Neural progenitor cell (in vitro differentiated cells): ENCODE measurements at regions not wholly inside any gene's neighbourhood (a gene's known extent, or its start where the extent isn't known, plus 50 kb on each side); places are given as distances from the start of the nearest gene placed in this dataset.

Source experiments
- DNase-seq: peaks from one replicate; pipeline ENCODE4 v3.0.0-alpha.2; 2016; ENCODE audit warnings: low spot score
- H2AFZ ChIP-seq: fragments of 200-600 bp; sonication (generic); replicated peaks from 2 replicates; pipeline ENCODE4 v1.6.1; 2016; ENCODE audit warnings: antibody characterized with exemption
- H3F3A ChIP-seq: fragments of 200-600 bp; sonication (generic); 2 replicates; pipeline ENCODE4 v1.6.1; 2016; ENCODE audit warnings: antibody characterized with exemption, low read depth
- H3K27ac ChIP-seq: fragments of 200-600 bp; sonication (generic); 2 replicates; pipeline ENCODE4 v1.5.1; 2016; ENCODE audit warnings: mild to moderate bottlenecking
- H3K27me3 ChIP-seq: fragments of 200-600 bp; sonication (generic); 2 replicates; pipeline ENCODE4 v1.6.1; 2016; ENCODE audit warnings: mild to moderate bottlenecking, moderate library complexity
- H3K36me3 ChIP-seq: fragments of 200-600 bp; sonication (generic); 2 replicates; pipeline ENCODE4 v1.5.1; 2016
- H3K4me1 ChIP-seq: fragments of 200-600 bp; sonication (generic); 2 replicates; pipeline ENCODE4 v1.6.1; 2016; ENCODE audit warnings: mixed run types
- H3K4me2 ChIP-seq: fragments of 200-600 bp; sonication (generic); 2 replicates; pipeline ENCODE4 v1.6.1; 2016
- H3K4me3 ChIP-seq: fragments of 200-600 bp; sonication (generic); 2 replicates; pipeline ENCODE4 v1.5.1; 2016
- H3K79me2 ChIP-seq: fragments of 200-600 bp; sonication (generic); 2 replicates; pipeline ENCODE4 v1.6.1; 2016; ENCODE audit warnings: low read depth
- H3K9ac ChIP-seq: fragments of 200-600 bp; sonication (generic); 2 replicates; pipeline ENCODE4 v1.6.1; 2016
- H3K9me3 ChIP-seq: fragments of 200-600 bp; sonication (generic); 2 replicates; pipeline ENCODE4 v1.5.1; 2016; ENCODE audit warnings: low read depth
- H4K20me1 ChIP-seq: fragments of 200-600 bp; sonication (generic); 2 replicates; pipeline ENCODE4 v1.6.1; 2016; ENCODE audit warnings: low read depth
- H3K27ac Mint-ChIP-seq: 3 replicates; pipeline ENCODE4 v1.8.0; 2021; ENCODE audit warnings: mixed read lengths
- H3K27me3 Mint-ChIP-seq: 2 replicates; pipeline ENCODE4 v1.8.0; 2022; ENCODE audit warnings: low read depth, mild to moderate bottlenecking, inconsistent platforms, moderate library complexity, mixed read lengths; ENCODE audit not compliant: insufficient read depth
- H3K36me3 Mint-ChIP-seq: 3 replicates; pipeline ENCODE4 v1.8.0; 2021; ENCODE audit warnings: mixed read lengths
- H3K4me1 Mint-ChIP-seq: 3 replicates; pipeline ENCODE4 v1.8.0; 2021; ENCODE audit warnings: mixed read lengths
- H3K4me3 Mint-ChIP-seq: 3 replicates; pipeline ENCODE4 v1.8.0; 2021; ENCODE audit warnings: mild to moderate bottlenecking, moderate library complexity, mixed read lengths
- H3K9me3 Mint-ChIP-seq: 3 replicates; pipeline ENCODE4 v1.8.0; 2020; ENCODE audit warnings: mixed read lengths
- EZH2 ChIP-seq: fragments of 200-600 bp; sonication (generic); IDR thresholded peaks from 2 replicates; pipeline ENCODE4 v1.6.1; 2017; ENCODE audit warnings: antibody characterized with exemption, mild to moderate bottlenecking, moderate library complexity
- EZH2phosphoT487 ChIP-seq: fragments of 200-600 bp; sonication (generic); IDR thresholded peaks from 2 replicates; pipeline ENCODE4 v1.6.1; 2017; ENCODE audit warnings: antibody characterized with exemption
- TF ChIP-seq, protein P1 (sequence below): fragments of 200-600 bp; sonication (generic); IDR thresholded peaks from 2 replicates; pipeline ENCODE4 v1.5.1; 2017; ENCODE audit warnings: antibody characterized with exemption, mild to moderate bottlenecking

DNA sequence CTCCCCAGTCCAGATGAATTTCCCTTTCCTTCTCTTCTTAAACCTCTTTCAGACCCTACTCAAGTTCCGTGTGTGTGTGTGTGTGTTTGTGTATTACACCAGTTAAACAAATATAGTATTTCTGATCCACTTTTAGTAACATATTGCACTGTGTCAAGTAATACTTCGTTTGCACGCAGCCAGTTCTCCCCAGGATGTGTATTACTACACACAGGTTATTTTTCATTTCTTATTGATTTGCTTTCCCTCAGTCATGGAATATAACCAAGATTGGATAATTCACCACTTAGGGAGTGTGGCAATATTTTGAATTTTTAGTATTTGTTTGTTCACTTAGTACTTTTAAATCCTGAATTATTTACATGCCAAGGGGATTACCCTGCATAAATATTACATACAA, 667.0 kb downstream of the NR2F2 start:
- no peak overlapping the region for H3K27ac ChIP-seq
- H3K9me3 ChIP-seq: no peaks in the 10 kb centered on the region
- Mint-ChIP-seq H3K4me3 (no peak overlapping the region), H3K27me3 (peaks cover 2% of the 10 kb centered on the region), H3K9me3 (peaks cover 9% of the 10 kb centered on the region), H3K27ac (no peak overlapping the region), H3K4me1 (no peaks in the 10 kb centered on the region), H3K36me3 (no peaks in the 10 kb centered on the region)
- no peak overlapping the region for H3K4me3 ChIP-seq
- H2AFZ ChIP-seq: no peak overlapping the region
- H3K27me3 ChIP-seq: no peaks in the 10 kb centered on the region
- TF ChIP-seq EZH2: no peak
- TF ChIP-seq, protein P1, sequence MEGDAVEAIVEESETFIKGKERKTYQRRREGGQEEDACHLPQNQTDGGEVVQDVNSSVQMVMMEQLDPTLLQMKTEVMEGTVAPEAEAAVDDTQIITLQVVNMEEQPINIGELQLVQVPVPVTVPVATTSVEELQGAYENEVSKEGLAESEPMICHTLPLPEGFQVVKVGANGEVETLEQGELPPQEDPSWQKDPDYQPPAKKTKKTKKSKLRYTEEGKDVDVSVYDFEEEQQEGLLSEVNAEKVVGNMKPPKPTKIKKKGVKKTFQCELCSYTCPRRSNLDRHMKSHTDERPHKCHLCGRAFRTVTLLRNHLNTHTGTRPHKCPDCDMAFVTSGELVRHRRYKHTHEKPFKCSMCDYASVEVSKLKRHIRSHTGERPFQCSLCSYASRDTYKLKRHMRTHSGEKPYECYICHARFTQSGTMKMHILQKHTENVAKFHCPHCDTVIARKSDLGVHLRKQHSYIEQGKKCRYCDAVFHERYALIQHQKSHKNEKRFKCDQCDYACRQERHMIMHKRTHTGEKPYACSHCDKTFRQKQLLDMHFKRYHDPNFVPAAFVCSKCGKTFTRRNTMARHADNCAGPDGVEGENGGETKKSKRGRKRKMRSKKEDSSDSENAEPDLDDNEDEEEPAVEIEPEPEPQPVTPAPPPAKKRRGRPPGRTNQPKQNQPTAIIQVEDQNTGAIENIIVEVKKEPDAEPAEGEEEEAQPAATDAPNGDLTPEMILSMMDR: no peak
- DNase-seq: no peak
- H3K36me3 ChIP-seq: no peaks in the 10 kb centered on the region
- no peaks in the 10 kb centered on the region for H3F3A ChIP-seq
- no peak overlapping the region for H3K4me2 ChIP-seq
- no peaks in the 10 kb centered on the region for H3K79me2 ChIP-seq
- H3K4me1 ChIP-seq: no peaks in the 10 kb centered on the region
- no peak overlapping the region for H3K9ac ChIP-seq
- no peaks in the 10 kb centered on the region for H4K20me1 ChIP-seq

DNA sequence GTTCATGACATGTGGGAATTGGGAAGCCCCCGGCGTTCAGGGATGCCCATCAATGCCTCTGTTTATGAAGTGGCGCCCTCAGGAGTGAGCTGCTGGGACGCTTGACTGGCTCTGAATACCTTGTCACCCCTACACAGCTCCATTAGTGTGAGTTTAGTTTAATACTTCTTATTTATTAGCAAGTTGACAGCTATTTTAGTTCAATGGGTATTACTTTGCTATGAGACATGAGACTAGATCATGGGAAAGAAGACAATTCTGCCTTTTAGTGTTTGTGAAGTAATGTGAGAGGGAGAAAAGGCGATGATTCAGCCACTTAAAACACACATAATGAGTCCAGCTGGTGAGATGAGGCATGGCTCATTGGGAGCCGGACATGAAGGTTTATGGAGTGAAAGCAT, 678.5 kb downstream of the NR2F2 start:
- no peak overlapping the region for H3K27ac ChIP-seq
- no peaks in the 10 kb centered on the region for H3K36me3 ChIP-seq
- Mint-ChIP-seq H3K36me3 (no peaks in the 10 kb centered on the region), H3K27me3 (peaks cover 5% of the 10 kb centered on the region), H3K27ac (no peak overlapping the region), H3K4me1 (peaks cover 7% of the 10 kb centered on the region), H3K4me3 (no peak overlapping the region), H3K9me3 (no peaks in the 10 kb centered on the region)
- H3K9me3 ChIP-seq: no peaks in the 10 kb centered on the region
- no peak overlapping the region for H3K4me2 ChIP-seq
- TF ChIP-seq EZH2: no peak
- no peak for TF ChIP-seq EZH2phosphoT487
- TF ChIP-seq, protein P1: no peak
- H3K79me2 ChIP-seq: no peaks in the 10 kb centered on the region
- H3K9ac ChIP-seq: no peak overlapping the region
- H3K4me1 ChIP-seq: no peaks in the 10 kb centered on the region
- H3K27me3 ChIP-seq: no peaks in the 10 kb centered on the region
- DNase-seq: no peak
- H3F3A ChIP-seq: no peaks in the 10 kb centered on the region
- no peaks in the 10 kb centered on the region for H4K20me1 ChIP-seq
- no peak overlapping the region for H2AFZ ChIP-seq
- H3K4me3 ChIP-seq: no peak overlapping the region

DNA sequence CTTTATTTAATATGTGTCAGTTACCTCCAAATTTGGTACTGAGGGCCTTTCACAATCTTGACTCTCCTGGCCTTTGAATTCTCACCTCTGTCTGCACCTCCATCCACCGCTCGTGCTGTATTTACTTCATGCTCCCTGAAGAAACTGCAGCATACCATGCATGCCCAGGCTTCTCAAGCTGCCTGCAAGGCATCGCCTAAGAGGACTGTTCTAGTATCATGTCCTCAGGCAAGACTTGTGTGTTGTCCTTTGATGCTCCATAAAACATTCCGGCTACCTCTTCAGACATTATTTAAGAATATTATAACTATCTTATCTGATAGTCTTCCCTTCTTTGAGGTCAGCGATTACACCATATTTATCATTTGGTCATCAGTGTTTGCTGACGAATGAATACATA, 682.5 kb downstream of the NR2F2 start:
- TF ChIP-seq EZH2: no peak
- H3K27ac ChIP-seq: no peak overlapping the region
- no peaks in the 10 kb centered on the region for H3K27me3 ChIP-seq
- no peak overlapping the region for H3K9ac ChIP-seq
- H3K4me3 ChIP-seq: no peak overlapping the region
- DNase-seq: no peak
- peaks cover 5% of the 10 kb centered on the region for H3K9me3 Mint-ChIP-seq
- H3K27me3 Mint-ChIP-seq: no peaks in the 10 kb centered on the region
- no peak overlapping the region for H2AFZ ChIP-seq
- H3K27ac Mint-ChIP-seq: no peak overlapping the region
- H3K79me2 ChIP-seq: no peaks in the 10 kb centered on the region
- no peaks in the 10 kb centered on the region for H3K4me1 ChIP-seq
- H3K4me1 Mint-ChIP-seq: peaks cover 7% of the 10 kb centered on the region
- H3F3A ChIP-seq: no peaks in the 10 kb centered on the region
- no peaks in the 10 kb centered on the region for H4K20me1 ChIP-seq
- no peaks in the 10 kb centered on the region for H3K36me3 Mint-ChIP-seq
- no peaks in the 10 kb centered on the region for H3K36me3 ChIP-seq
- no peak overlapping the region for H3K4me2 ChIP-seq
- H3K9me3 ChIP-seq: no peaks in the 10 kb centered on the region
- peak overlapping the region; percentile 16 for H3K4me3 Mint-ChIP-seq

DNA sequence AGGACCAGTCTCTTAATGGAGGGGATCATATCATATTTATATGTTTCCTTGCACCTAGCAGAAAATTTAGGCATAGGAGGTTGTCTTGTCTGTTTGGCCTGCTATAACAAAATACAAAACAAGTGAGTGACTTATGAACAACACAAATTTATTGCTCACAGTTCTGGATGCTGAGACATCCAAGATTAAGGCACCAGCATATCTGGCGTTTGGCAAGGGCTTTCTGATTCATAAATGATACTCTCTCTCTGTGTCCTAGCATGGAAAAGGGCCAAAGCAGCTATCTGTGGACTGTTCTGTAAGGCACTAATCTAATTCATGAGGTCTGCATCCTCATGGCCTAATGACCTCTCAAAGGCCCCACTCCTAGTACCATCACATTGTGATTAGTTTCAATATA, 683.0 kb downstream of the NR2F2 start:
- H3K9ac ChIP-seq: no peak overlapping the region

More for the DNA sequence above, 683.0 kb downstream of the NR2F2 start:
- no peak for DNase-seq
- Mint-ChIP-seq H3K36me3 (no peaks in the 10 kb centered on the region), H3K27ac (no peak overlapping the region), H3K4me1 (peaks cover 7% of the 10 kb centered on the region), H3K9me3 (peaks cover 5% of the 10 kb centered on the region), H3K27me3 (no peaks in the 10 kb centered on the region), H3K4me3 (no peak overlapping the region)
- no peak overlapping the region for H3K4me2 ChIP-seq
- H3K27me3 ChIP-seq: no peaks in the 10 kb centered on the region
- H3K27ac ChIP-seq: no peak overlapping the region
- no peaks in the 10 kb centered on the region for H3F3A ChIP-seq
- no peak for TF ChIP-seq EZH2
- TF ChIP-seq EZH2phosphoT487: no peak
- TF ChIP-seq, protein P1: no peak
- no peaks in the 10 kb centered on the region for H4K20me1 ChIP-seq
- no peaks in the 10 kb centered on the region for H3K9me3 ChIP-seq
- H2AFZ ChIP-seq: no peak overlapping the region
- H3K36me3 ChIP-seq: no peaks in the 10 kb centered on the region
- H3K4me1 ChIP-seq: no peaks in the 10 kb centered on the region
- no peaks in the 10 kb centered on the region for H3K79me2 ChIP-seq
- H3K4me3 ChIP-seq: no peak overlapping the region
